ENCODE measurements at regions not wholly inside any gene's neighbourhood (a gene's known extent, or its start where the extent isn't known, plus 50 kb on each side); places are given as distances from the start of the nearest gene placed in this dataset.

DNA sequence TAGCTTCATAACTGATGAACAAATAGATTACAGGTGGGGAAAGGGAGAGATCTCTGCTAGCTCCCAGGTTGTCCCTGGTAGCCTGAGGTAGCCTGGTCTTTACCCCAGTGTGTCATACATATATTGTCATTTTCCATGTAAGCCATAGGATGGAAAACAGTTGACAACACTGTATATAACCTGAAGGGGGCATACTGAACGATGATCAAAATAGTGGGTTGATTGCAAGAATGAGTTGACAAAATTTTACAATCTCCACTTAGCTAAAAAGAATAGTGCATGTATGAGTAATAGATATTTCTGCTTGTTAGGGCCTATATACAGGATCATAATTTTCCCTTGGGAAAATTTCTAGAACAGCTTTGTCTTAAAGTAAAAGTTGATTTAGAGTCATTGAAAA is 304.1 kb upstream of the HAND2 start:
- DNase-seq: no peak

DNA sequence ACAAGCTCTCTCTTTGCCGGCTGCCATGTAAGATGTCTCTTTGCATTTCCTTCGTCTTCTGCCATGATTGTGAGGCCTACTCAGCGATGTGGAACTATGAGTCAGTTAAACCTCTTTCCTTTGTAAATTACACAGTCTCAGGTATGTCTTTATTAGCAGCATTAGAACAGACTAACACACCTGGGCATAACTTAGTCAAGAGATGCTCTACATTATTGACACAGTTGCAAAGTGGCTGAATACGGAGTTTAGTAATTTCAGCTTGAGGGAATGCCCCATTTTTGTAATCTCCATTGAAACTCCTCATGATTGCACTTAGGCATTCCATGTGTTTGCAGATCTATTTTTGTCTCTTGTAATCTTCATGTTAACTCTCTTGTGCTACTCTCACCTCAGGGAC is 299.5 kb upstream of the HAND2 start:
- DNase-seq: no peak

DNA sequence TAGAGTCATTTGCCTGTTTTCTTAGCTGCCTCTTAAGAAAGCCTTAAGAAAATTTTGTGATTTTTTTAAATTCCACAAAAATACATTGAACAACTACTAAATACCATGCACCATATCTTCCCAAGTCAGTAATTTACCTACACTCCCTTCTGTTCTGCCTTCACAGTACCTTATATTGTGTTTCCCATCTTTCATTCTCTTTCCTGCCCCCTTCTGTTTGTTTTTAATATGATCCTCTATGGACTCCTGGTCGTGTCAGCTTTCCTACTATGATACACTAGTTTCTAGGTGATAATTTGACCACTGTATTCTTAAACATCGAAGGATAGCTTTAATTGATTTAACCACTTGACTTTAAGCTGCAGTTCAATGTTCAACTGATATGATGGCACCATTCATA is 297.7 kb upstream of the HAND2 start:
- DNase-seq: no peak

DNA sequence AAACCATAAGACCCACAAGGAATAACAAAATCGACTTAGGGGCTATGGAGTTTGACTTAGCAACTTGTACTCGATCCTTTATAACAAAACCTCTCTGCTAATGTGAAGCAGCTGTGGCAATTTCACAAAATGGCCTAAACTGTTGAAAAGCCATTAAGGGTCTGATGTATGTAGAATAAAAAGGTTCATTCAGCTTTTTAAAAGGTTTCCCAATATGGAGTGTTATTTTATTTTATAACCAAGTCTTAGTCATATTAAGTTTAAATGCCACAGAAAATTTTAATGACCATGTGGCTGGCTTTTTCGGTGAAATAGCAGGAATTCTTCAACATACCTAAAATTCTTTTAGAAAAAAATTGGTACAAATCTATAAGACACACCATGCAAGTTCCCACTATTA is 291.8 kb upstream of the HAND2 start:
- DNase-seq: no peak

DNA sequence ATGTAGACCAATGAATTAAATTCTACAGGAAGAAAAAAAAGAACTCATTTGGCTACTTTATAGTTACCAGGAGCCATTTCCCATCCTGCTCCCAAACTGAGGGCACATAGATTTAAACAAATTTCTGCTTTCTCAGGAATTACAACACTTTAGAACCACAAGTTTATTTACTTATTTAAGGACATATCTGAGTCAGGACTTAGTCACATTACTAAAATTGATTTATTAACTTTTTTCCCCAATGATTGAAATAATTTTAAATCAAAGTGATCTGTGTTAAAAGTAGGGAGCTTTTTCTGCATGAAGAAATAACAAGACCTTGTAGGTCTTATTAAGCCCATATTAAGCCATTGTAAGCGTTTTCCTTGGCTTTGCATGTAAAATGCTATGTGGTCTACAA is 291.0 kb upstream of the HAND2 start:
- no peak for DNase-seq

DNA sequence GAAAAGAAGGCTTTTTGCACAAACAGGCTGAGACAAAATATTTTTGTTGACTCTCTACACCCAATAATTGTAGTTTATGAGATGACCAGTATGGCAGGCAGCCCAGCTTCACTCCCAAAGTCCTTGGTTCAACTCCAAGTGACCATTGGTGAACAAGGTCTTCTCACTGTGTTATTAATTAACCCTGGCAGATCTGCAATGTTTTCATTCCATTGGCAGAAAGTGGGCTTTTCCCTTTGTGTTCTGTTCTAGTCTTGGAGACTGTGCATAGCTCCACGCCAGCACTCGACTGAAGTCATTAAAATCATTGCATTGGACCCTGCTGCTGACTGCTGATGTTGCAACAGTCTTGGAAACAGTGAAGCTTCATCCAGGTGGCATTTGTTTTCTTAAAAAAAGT is 277.3 kb upstream of the HAND2 start:
- no peak for DNase-seq

DNA sequence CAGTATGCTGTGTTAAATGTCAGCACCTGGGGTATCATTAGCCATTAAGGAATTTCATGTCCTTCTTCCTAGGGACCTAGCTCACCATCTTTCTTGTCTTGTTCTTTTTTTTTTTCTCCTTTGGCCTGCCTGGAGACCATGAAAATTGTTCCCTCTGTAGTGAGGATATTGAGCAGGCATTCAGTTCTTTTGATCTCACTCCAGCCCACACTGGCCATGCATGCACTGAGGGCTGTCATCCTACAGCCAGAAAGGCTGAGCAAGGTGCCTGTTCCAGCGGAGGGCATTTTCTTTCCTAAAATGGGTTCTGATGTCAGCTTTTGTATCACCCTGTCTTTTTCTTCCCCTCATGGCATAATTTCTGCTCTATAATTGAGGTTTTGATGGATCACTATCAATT is 275.9 kb upstream of the HAND2 start:
- no peak for DNase-seq

DNA sequence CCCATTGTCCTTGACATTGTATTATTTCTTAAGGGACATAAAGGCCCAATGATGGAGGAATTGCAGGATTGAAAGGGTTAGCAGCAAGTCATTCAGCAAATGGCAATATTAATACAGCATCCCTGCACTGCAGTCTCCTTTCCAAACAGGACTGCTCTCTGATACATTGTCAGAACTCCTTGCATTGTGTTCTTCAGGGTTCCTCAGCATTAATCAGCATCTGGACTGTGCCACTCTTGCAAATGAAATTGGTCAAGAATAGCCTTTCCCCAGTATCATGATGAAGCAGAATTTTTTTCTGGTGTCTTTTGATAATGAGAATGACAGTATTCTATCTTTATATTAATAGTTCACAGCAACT is 272.6 kb upstream of the HAND2 start:
- DNase-seq: no peak

DNA sequence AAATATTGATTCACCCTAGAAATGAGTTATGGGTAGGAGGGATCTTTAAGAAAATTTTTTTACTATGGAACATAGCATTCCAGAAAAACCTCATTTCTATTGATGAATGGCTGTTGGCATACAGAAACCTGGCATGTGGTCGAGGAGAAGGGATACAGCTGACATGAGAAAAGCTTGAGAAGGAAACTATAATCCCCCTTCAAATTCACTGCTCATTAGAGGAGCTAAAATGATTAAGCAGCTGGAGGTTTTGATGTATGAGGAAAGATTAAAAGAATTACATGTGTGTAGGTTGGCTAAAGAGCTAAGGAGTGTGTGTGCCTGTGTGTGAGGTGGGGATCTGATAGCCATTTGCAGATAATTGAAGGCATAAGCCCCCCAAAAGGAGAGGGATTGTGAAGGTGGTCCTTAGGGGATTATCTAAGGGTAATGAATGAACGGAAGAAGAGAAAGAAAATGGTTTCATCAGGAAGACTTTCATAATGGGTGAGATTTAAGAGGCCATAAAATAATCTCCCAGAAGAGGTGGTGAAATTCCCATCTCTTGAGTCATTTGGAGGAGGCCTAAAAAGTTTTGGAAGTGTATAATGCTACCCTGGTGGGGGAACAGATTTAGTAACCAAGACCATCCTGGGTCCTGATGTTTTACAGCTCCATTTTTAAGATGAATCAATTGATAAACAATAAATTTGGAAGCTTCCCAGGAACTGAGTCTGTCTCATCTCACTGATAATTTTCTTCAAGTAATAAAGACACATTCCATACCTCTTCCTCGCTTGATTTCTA is 272.0 kb upstream of the HAND2 start:
- DNase-seq: no peak

DNA sequence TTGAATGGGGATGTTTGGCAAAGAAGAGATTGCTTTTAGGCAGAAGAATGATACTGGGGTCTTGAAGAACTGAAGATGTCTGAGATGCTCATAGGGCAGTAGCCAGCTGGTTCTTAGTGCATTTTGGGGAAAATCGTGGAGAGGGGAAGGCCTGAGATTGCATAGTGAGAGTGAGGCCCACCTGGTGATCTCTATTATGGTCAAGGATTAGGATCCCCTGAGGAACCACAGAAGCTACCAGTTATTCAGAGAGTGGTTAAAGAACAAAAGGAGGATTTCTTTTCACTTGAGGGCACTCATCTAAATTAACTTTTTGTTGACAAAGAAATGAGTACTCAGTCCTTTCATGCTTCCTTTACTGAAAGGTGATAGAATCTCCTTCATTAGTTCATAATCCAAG is 271.3 kb upstream of the HAND2 start:
- DNase-seq: no peak

DNA sequence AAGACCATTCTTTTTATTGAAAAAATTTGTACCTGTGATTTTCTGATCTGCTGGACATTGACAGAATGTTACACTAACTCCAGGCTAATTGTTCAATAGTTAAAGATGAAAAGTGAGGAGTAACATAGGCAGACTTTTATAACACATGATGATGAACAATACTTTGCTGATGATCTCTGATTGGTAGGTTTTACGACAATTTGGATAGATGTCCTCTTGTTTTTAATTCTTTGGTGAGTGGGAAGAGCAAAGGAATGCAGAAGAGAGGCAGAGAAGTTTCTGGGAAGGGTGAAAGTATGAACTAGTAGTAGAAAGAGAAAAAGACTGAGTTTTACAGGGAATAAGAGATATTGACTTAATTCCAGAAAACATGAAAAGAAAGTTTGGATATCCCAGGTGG is 267.3 kb upstream of the HAND2 start:
- DNase-seq: no peak

DNA sequence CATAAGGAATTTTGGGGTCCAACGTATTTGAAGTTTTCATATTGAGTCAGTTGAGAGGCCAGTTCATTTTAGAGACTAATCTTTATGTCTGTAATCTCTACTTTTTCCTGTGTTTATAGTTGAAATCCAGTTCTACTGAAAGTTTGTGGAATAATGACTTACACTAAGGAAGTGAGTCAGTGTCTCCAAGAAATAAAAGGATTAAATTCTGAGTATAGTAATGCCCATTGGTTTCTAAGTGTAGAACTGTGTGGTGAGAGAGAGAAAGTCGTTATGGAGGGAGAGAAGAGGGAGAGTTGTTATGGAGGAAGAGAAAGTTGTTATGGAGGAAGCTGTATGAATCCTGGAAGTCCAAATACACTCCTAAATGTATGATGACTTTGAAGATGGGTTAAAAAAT is 264.6 kb upstream of the HAND2 start:
- no peak for DNase-seq

DNA sequence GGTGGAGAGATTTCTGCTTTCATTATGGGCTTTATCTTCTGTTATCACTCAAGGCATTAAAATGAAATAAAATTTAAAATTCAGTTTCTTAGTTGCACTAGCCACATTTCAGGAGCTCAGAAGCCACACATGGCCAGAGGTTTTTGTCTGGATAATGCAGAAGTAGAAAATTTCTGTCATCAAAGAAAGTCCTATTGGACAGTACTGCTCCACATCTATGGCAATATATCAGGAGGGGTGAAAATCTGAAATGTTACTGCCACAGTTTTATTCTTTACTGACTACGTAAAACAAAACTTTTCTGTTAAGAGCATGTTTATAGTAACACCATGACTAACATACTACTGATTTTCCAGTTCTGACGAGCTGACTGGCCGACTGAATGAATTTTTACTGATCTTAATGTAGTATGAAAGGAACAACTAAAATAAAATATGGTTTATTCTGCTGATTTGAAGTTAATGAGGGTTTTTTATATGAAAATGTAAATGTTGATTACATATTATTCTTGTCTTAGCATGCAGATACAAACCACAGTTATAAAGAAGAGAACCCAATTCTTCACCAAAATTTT is 264.0 kb upstream of the HAND2 start:
- no peak for DNase-seq

DNA sequence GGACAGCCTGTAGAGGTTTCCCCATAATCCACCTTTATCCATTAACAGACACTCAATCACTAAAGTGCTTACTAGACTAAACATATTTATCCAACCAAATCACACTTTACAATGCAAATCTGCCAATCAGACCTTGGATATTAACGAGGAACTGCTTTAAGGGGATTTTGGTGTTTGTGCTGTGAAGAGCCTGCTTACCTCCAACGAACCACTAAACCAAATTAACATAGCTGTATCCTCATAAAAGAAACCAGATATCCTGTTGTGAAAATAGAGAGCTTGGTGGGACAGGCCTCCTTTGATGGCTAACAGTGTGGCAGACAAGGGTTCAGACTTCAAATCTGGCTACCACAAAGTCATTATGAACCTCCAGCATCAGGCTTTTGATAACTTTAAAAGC is 252.6 kb upstream of the HAND2 start:
- DNase-seq: peak; percentile 61

DNA sequence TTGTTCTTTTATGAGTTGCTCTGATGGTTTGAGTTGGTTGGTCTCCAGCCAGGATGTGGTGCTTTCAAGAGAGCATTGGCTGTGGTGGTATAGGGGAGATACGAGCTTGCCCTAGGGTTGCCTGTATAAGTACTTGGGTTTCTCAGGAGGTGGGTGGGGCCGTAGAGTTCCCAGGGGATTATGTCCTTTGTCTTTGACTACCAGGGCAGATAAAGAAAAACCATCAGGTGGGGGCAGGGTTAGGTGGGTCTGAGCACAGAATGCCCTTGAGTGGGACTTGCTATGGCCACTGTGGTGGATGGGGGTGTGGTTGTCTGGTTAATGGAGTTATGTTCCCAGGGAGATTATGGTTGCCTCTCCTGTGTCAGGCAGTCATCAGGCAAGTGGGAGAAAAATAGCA is 247.9 kb upstream of the HAND2 start:
- no peak for DNase-seq

DNA sequence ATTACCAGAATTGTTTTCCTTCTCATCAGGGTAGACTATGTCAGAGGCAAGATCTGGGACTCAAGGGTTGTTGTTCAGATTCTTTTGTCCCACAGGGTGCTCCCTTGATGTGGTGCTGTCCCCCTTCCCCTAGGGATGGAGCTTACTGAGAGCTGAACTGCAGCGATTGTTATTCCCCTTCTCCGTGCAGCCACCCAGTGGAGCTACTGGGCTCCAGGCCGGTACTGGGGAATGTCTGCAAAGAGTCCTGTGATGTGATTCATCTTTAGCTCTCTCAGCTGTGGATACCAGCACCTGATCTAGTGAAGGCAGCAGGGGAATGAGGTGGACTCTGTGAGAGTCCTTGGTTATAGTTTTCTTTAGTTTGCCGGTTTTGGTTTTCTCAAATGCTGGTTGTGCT is 247.4 kb upstream of the HAND2 start:
- no peak for DNase-seq

DNA sequence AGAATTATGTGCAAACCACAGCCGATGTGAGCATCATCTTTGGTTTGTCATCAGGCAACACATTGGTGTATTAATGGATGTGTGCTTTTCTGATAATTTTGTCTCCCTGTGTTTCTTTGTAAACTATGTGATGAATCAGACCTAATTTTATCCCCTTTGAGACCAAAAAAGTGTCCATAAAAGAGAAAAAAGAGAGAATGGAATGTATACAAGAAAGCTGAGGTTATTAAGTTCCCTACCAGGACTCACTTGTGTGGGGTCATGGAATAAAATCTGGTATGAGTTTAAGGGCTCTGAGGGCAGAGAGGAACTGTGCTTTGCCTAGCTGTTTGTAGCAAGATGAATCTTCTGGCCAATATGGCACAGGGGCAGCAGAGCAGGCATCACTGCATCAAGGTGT is 239.5 kb upstream of the HAND2 start:
- DNase-seq: no peak

DNA sequence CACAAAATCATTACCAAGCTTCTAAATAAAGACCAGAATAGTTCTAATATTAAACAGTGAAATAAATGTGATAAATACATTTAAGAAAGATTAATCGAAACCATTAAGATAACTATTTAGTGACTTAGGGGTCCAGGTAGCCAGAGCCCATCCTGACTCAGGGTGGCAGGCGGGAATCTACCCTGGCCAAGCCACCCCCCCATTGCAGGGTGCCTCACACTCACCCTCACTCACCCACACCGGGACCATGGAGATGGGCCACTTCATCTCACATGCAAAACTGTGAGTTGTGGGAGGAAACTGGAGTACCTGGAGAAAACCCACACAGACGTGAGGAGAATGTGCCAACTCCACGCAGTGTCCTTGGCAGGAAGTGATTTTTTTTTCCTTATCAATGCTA is 237.6 kb upstream of the HAND2 start:
- no peak for DNase-seq

DNA sequence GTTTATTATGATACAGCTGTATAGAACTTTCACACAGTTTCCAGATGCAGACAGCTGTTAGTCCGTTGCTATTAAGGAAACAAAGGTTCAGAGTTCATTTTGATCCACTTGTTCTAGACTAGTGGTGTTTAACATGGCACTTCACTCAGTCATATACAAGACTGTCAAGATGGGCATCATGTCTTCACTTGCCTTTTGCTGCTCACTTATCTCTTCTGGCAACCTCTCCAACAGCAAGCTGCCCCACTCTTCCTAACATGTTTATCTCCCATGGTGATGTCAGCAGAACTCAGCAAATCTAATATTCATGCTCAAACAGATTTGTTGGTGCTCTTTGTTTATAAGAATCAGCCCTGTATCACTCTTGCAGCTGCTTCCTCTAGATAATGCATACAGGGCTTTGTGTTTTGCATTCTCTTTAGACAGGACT is 236.2 kb upstream of the HAND2 start:
- no peak for DNase-seq

DNA sequence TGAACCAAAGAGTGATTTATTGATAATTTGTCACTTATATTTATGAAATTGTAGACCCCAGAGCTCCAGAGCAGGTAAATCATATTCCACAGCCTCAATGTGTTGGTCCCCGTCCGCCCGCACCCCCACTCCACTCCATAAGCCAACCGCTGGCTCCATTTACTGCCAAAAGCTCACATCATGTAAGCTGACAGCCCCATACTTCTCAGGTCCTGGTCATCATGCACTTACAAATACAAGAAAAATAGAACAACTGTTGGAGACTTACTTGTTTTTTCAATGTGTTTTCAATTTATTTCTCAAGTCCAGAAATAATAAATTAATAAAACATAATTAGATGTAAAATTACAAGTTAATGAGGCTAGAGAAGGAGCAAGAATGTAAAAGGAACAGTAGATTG is 235.7 kb upstream of the HAND2 start:
- DNase-seq: no peak

DNA sequence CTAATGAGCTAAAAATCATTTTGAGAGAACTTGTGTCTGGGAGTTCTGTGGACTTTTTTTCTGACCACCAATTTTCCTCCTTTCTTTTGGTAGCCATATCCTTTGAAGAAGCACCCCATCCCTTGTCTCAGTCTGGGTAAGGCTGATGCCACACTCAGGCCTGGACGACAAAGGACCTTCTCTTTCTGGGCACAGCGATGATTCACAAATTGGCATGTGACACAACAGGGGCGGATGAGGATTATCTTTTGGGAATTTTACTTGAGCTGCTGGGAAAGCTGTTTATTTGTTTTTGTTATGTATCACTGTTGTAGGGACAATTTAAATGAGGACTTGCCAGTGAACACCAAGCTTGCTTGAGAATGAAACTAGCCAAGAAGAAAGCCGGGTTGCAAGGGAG is 233.4 kb upstream of the HAND2 start:
- DNase-seq: no peak

DNA sequence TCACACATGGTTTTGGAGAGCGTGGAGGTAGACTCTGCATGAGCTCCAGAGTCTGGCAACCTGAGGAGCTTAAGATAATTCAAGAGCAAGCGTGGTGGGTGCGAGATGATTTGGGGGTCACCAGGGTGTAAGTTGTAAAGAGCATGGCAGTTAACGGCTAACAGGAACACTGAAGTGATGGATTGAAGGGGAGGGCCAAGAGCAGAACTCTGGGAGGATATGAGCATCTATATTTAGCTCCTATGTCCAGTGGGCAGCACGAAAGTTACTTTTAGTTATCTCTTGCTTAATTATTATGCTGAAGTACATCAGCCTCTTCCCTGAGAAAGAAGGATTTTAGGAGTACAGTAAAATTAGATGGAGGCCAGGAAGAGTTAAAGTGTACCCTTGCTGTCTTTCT is 231.9 kb upstream of the HAND2 start:
- DNase-seq: no peak

DNA sequence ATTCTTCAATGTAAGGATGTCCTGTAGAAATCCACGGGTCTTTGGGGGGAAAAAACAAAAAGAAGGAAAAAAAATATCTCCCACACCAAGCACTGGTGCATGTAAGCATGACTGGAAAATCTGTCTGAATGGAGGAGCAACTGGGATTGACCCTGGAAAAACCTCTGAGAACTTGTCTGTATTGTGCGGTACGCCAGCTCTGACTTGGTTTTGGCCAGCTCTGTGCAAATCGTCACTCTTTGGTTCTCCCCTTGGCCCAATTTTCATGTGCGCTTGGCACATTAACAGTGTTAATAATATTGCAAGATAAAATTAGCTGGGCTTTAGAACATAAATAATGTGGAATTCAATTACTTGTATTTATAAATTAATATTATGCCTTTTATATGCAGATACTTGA is 231.2 kb upstream of the HAND2 start:
- no peak for DNase-seq

DNA sequence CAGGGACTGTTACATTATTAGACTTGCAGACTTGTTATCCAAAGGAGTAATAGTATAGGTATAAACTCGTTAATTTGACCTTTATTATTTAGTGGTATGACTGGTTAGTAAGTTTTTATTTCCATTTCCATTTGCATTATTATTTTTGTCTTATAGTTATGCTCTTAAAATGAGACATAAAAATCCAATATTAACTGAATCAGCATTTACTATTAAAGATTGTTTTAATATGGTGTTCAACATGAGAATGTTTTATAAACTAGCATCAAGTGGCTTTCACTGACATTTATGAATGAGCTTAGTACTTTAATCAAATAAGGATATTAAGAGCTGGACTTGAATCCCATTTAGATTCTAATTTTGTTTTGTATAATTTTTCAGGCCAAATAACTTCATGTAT is 228.1 kb upstream of the HAND2 start:
- no peak for DNase-seq

DNA sequence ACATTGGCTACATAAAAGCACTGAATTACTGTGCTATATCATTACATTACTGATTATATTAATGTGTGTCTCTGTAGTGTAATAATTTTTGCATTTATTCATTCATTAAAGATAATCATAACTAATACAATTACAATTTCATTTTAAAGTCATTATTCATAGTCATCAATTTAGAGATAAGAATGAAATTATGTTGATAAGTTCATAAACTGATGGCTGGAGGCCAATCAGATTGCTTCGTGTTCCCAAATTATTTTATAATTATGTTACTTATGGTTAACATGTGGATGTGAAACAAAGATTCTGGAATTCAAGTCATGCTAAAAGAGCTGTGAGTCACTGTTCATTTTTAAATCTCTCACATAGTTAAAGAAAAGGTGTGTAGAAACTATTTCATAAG is 223.4 kb upstream of the HAND2 start:
- no peak for DNase-seq
